ENCODE measurements at regions not wholly inside any gene's neighbourhood (a gene's known extent, or its start where the extent isn't known, plus 50 kb on each side); places are given as distances from the start of the nearest gene placed in this dataset.

DNA sequence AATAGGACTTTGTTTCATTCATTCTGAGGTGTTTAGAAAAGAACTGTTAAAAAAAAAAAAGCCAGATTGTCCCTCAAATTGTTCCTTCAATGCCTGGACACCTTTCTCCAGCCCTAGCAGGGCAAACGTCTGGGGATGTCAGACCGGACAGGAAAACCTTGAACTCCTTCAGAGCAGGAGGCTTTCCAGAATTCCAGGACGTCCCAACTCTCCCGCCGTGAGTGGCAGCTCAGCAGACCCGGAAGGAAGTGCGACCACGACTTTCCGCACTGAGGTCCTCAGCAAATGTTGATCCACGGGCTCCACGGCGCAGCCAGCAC lies 139.1 kb downstream of the DLL1 start:
- no peaks in the 10 kb centered on the region for H3K9me3 ChIP-seq (ENCODE audit: severe bottlenecking)
- H3K4me3 ChIP-seq (ENCODE audit: low read depth, low read length): no peak overlapping the region
- H3K36me3 ChIP-seq: no peaks in the 10 kb centered on the region

GRCh38 chr6:170151321-170151771 lies 139.5 kb downstream of the DLL1 start:
- TF ChIP-seq, protein P1, sequence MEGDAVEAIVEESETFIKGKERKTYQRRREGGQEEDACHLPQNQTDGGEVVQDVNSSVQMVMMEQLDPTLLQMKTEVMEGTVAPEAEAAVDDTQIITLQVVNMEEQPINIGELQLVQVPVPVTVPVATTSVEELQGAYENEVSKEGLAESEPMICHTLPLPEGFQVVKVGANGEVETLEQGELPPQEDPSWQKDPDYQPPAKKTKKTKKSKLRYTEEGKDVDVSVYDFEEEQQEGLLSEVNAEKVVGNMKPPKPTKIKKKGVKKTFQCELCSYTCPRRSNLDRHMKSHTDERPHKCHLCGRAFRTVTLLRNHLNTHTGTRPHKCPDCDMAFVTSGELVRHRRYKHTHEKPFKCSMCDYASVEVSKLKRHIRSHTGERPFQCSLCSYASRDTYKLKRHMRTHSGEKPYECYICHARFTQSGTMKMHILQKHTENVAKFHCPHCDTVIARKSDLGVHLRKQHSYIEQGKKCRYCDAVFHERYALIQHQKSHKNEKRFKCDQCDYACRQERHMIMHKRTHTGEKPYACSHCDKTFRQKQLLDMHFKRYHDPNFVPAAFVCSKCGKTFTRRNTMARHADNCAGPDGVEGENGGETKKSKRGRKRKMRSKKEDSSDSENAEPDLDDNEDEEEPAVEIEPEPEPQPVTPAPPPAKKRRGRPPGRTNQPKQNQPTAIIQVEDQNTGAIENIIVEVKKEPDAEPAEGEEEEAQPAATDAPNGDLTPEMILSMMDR (IDR thresholded peaks at IDR 0.05; ENCODE audit: low read depth, low read length): no peak
- H3K36me3 ChIP-seq: no peaks in the 10 kb centered on the region
- no peak overlapping the region for H3K4me3 ChIP-seq (ENCODE audit: low read depth, low read length)
- no peaks in the 10 kb centered on the region for H3K27me3 ChIP-seq (ENCODE audit: insufficient read depth, low read depth, severe bottlenecking)
- H3K9me3 ChIP-seq (ENCODE audit: severe bottlenecking): no peaks in the 10 kb centered on the region
- H3K27ac ChIP-seq: no peak overlapping the region
- peak; percentile 25 for DNase-seq

More for the DNA sequence above, 139.1 kb downstream of the DLL1 start:
- Histone ChIP-seq H3K27me3 (ENCODE audit: insufficient read depth, low read depth, severe bottlenecking) (no peaks in the 10 kb centered on the region), H3K27ac (no peak overlapping the region)
- no peak for DNase-seq
- TF ChIP-seq, protein P1 (IDR thresholded peaks at IDR 0.05; ENCODE audit: low read depth, low read length): no peak

DNA sequence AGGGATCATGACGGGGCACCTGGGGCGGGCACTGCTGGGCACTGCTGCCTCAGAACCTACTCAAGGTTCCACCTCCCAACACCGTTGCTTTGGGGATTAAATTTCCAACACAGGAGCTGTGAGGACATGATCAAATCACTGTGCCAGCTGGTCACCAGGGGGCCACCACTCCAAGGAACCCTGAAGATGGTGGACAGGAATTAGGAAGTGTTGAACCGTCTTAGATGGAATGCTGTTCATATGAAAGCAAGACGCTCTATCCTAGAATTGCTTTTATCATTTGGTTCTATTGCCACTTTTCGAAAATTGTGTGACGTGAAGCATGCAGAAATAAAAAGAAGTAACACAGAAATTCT lies 140.3 kb downstream of the DLL1 start:
- H3K9me3 ChIP-seq (ENCODE audit: severe bottlenecking): no peaks in the 10 kb centered on the region
- no peaks in the 10 kb centered on the region for H3K27me3 ChIP-seq (ENCODE audit: insufficient read depth, low read depth, severe bottlenecking)
- no peaks in the 10 kb centered on the region for H3K36me3 ChIP-seq
- TF ChIP-seq, protein P1 (IDR thresholded peaks at IDR 0.05; ENCODE audit: low read depth, low read length): peak; percentile 45
- peak; percentile 56 for DNase-seq
- no peak overlapping the region for H3K27ac ChIP-seq
- H3K4me3 ChIP-seq (ENCODE audit: low read depth, low read length): no peak overlapping the region

- no peak overlapping the region for H3K4me3 ChIP-seq (ENCODE audit: low read depth, low read length)
- TF ChIP-seq, protein P1 (IDR thresholded peaks at IDR 0.05; ENCODE audit: low read depth, low read length): no peak
- no peaks in the 10 kb centered on the region for H3K36me3 ChIP-seq
- DNase-seq: no peak
- H3K27ac ChIP-seq: no peak overlapping the region
- H3K27me3 ChIP-seq (ENCODE audit: insufficient read depth, low read depth, severe bottlenecking): no peaks in the 10 kb centered on the region
- no peaks in the 10 kb centered on the region for H3K9me3 ChIP-seq (ENCODE audit: severe bottlenecking)
These were observed 140.9 kb downstream of the DLL1 start for GRCh38 chr6:170149681-170150589.

GRCh38 chr6:170148709-170149470 lies 142.0 kb downstream of the DLL1 start:
- H3K27me3 ChIP-seq (ENCODE audit: insufficient read depth, low read depth, severe bottlenecking): no peaks in the 10 kb centered on the region
- no peak overlapping the region for H3K27ac ChIP-seq
- TF ChIP-seq, protein P1 (IDR thresholded peaks at IDR 0.05; ENCODE audit: low read depth, low read length): no peak
- peaks cover 4% of the 10 kb centered on the region for H3K9me3 ChIP-seq (ENCODE audit: severe bottlenecking)
- no peak for DNase-seq
- no peaks in the 10 kb centered on the region for H3K36me3 ChIP-seq
- H3K4me3 ChIP-seq (ENCODE audit: low read depth, low read length): no peak overlapping the region
